PC-9 (cell line): ENCODE measurements at regions not wholly inside any gene's neighbourhood (a gene's known extent, or its start where the extent isn't known, plus 50 kb on each side); places are given as distances from the start of the nearest gene placed in this dataset.

Experiments
- BruUV-seq: library from RNA; stranded (reverse); fragments of 400-500 nt; replicated peaks from 2 replicates; lab custom pipeline; 2021; lab: Mats Ljungman, UMichigan
- CTCF ChIA-PET: fragments of 300-600 bp; sonication (Branson Sonifier 250); formaldehyde crosslinking; loops from one replicate; lab custom pipeline; 2022; ENCODE audit warnings: antibody characterized with exemption; lab: Charles Lee
- POLR2A ChIA-PET: fragments of 300-600 bp; sonication (Branson Sonifier 250); formaldehyde crosslinking; loops from one replicate; lab custom pipeline; 2022; ENCODE audit warnings: antibody characterized with exemption; ENCODE audit not compliant: unreplicated experiment; lab: Charles Lee
- DNase-seq, 2 experiments: peaks; one replicate each; pipeline versions ENCODE4 v3.0.0 to v3.0.0-alpha.2; 2015 to 2022; ENCODE audit warnings: mixed read lengths in 1 of 2
- H2AFZ ChIP-seq: fragments of 200-600 bp; sonication (generic); 2 replicates; pipeline ENCODE4 v1.8.1; 2017; ENCODE audit warnings: antibody characterized with exemption
- H3F3A ChIP-seq: fragments of 200-600 bp; sonication (generic); 2 replicates; pipeline ENCODE4 v1.8.1; 2017; ENCODE audit warnings: antibody characterized with exemption, mild to moderate bottlenecking, low read depth; ENCODE audit not compliant: insufficient read depth
- H3K27ac ChIP-seq: fragments of 200-600 bp; sonication (generic); 2 replicates; pipeline ENCODE4 v1.6.1; 2016; ENCODE audit warnings: mixed run types
- H3K27me3 ChIP-seq: fragments of 200-600 bp; sonication (generic); 2 replicates; pipeline ENCODE4 v1.6.1; 2016; ENCODE audit warnings: low read depth, mixed run types; ENCODE audit not compliant: insufficient read depth
- H3K36me3 ChIP-seq: fragments of 200-600 bp; sonication (generic); 2 replicates; pipeline ENCODE4 v1.6.1; 2016; ENCODE audit warnings: low read depth, mixed run types
- H3K4me1 ChIP-seq: fragments of 200-600 bp; sonication (generic); replicated peaks from 2 replicates; pipeline ENCODE4 v1.6.1; 2016; ENCODE audit warnings: mixed run types; ENCODE audit not compliant: insufficient read depth
- H3K4me2 ChIP-seq: fragments of 200-600 bp; sonication (generic); 2 replicates; pipeline ENCODE4 v1.6.1; 2017; ENCODE audit warnings: mixed run types
- H3K4me3 ChIP-seq: fragments of 200-600 bp; sonication (generic); 2 replicates; pipeline ENCODE4 v1.6.1; 2016; ENCODE audit warnings: mixed run types
- H3K79me2 ChIP-seq: fragments of 200-600 bp; sonication (generic); 2 replicates; pipeline ENCODE4 v1.6.1; 2017; ENCODE audit warnings: low read depth, mixed run types
- H3K9me2 ChIP-seq: fragments of 200-600 bp; sonication (generic); 2 replicates; pipeline ENCODE4 v1.8.1; 2017; ENCODE audit warnings: mild to moderate bottlenecking; ENCODE audit not compliant: insufficient read depth
- H3K9me3 ChIP-seq: fragments of 200-600 bp; sonication (generic); 2 replicates; pipeline ENCODE4 v1.8.1; 2016; ENCODE audit warnings: low read depth; ENCODE audit not compliant: insufficient read depth
- H4K20me1 ChIP-seq: fragments of 200-600 bp; sonication (generic); 2 replicates; pipeline ENCODE4 v1.8.1; 2017; ENCODE audit not compliant: insufficient read depth
- EZH2 ChIP-seq: fragments of 200-600 bp; sonication (generic); IDR thresholded peaks from 2 replicates; pipeline ENCODE4 v1.8.0; 2017; ENCODE audit warnings: antibody characterized with exemption, low read depth
- intact Hi-C: fragments of 100-400 bp; cut with micrococcal nuclease; formaldehyde crosslinking; loops from one replicate; pipeline ENCODE4 v1.10.0; 2022; ENCODE audit not compliant: unreplicated experiment
- TF ChIP-seq, protein P1 (sequence below): fragments of 200-600 bp; sonication (generic); conservative IDR thresholded peaks from 2 replicates; pipeline ENCODE4 v1.6.1; 2017; ENCODE audit warnings: mixed run types, antibody characterized with exemption, mild to moderate bottlenecking, moderate library complexity

DNA sequence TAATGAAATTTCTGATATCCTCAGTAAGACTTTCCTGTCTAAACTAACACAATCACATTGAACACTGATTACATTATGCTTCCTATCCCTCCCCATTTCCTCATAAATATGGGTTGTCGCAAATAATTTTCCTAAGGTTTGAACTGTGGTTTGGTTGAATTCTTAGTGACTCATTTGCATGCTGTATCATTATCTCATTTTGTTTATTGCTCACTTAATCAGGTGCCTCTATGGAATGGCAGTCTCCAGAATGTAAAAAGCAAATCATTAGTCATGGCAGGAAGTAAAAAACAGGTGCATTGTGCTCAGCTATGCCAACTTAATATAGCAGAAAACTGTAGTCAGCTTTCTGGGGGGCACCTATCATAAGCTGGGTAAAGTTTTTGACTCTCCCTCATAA, 216.0 kb upstream of the ZBTB20 start:
- no peak overlapping the region; the same call in 1 of the 2 replicates for H2AFZ ChIP-seq
- H3K4me2 ChIP-seq: no peak overlapping the region
- no TSS peak for BruUV-seq
- H3K36me3 ChIP-seq: no peaks in the 10 kb centered on the region
- H3K9me3 ChIP-seq: no peaks in the 10 kb centered on the region
- H3F3A ChIP-seq: no peaks in the 10 kb centered on the region
- ChIA-PET POLR2A (no interaction called here), CTCF (no interaction called here)
- H3K9me2 ChIP-seq: 0 out of 2 replicates have a peak, but pooled peaks cover 5% of the 10 kb centered on the region
- TF ChIP-seq, protein P1, sequence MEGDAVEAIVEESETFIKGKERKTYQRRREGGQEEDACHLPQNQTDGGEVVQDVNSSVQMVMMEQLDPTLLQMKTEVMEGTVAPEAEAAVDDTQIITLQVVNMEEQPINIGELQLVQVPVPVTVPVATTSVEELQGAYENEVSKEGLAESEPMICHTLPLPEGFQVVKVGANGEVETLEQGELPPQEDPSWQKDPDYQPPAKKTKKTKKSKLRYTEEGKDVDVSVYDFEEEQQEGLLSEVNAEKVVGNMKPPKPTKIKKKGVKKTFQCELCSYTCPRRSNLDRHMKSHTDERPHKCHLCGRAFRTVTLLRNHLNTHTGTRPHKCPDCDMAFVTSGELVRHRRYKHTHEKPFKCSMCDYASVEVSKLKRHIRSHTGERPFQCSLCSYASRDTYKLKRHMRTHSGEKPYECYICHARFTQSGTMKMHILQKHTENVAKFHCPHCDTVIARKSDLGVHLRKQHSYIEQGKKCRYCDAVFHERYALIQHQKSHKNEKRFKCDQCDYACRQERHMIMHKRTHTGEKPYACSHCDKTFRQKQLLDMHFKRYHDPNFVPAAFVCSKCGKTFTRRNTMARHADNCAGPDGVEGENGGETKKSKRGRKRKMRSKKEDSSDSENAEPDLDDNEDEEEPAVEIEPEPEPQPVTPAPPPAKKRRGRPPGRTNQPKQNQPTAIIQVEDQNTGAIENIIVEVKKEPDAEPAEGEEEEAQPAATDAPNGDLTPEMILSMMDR: no peak
- TF ChIP-seq EZH2: no peak
- H3K4me1 ChIP-seq: peaks cover 6% of the 10 kb centered on the region; the same call in 1 of the 2 replicates
- no peaks in the 10 kb centered on the region for H3K79me2 ChIP-seq
- no peak overlapping the region for H3K27ac ChIP-seq
- no peaks in the 10 kb centered on the region for H3K27me3 ChIP-seq
- DNase-seq: no peak
- H4K20me1 ChIP-seq: no peaks in the 10 kb centered on the region
- intact Hi-C loops: no loop called here
- no peak overlapping the region for H3K4me3 ChIP-seq

GRCh38 chr3:115369021-115369420, 221.9 kb upstream of the ZBTB20 start:
- Histone ChIP-seq H3K27me3 (no peaks in the 10 kb centered on the region), H2AFZ (no peak overlapping the region), H3K27ac (no peak overlapping the region), H3K4me2 (no peak overlapping the region), H3K79me2 (no peaks in the 10 kb centered on the region), H3K9me3 (no peaks in the 10 kb centered on the region), H3K4me3 (no peak overlapping the region), H3K4me1 (no peaks in the 10 kb centered on the region), H4K20me1 (no peaks in the 10 kb centered on the region), H3F3A (no peaks in the 10 kb centered on the region), H3K36me3 (no peaks in the 10 kb centered on the region), H3K9me2 (no peaks in the 10 kb centered on the region)
- CTCF ChIA-PET: no interaction called here
- BruUV-seq: no TSS peak
- POLR2A ChIA-PET: no interaction called here
- TF ChIP-seq, protein P1: no peak
- TF ChIP-seq EZH2: no peak
- no peak for DNase-seq
- intact Hi-C loops: no loop called here

DNA sequence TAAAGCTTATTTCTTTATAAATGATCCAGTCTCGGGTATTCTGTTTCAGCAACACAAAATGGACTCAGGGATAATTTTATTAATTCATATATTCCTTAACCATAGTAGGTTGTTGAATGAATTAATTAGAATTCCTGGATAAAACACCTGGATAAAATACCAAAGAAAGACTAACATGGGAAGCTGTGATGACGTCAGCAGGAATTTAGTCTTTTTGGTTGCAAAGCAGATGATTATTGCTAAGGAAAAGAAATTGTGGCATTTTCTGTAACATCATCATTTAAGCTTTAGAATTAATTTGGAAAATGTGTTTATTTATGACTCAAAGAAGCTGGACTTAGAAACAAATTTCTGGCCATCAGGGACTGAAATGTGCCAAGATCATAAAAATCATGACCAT, 228.3 kb upstream of the ZBTB20 start:
- no peak for TF ChIP-seq EZH2
- TF ChIP-seq, protein P1: no peak

More for the DNA sequence above, 228.3 kb upstream of the ZBTB20 start:
- Histone ChIP-seq H2AFZ (no peak overlapping the region), H3K4me1 (no peaks in the 10 kb centered on the region), H3K27ac (no peak overlapping the region), H3K9me2 (no peaks in the 10 kb centered on the region), H3F3A (no peaks in the 10 kb centered on the region), H3K4me2 (no peak overlapping the region), H3K4me3 (no peak overlapping the region), H3K36me3 (no peaks in the 10 kb centered on the region), H4K20me1 (no peaks in the 10 kb centered on the region), H3K27me3 (no peaks in the 10 kb centered on the region), H3K79me2 (no peaks in the 10 kb centered on the region), H3K9me3 (no peaks in the 10 kb centered on the region)
- BruUV-seq: no TSS peak
- no peak for DNase-seq
- intact Hi-C loops: no loop called here
- POLR2A ChIA-PET: no interaction called here
- CTCF ChIA-PET: no interaction called here
